SH-SY5Y (cell line): ENCODE measurements at regions not wholly inside any gene's neighbourhood (a gene's known extent, or its start where the extent isn't known, plus 50 kb on each side); places are given as distances from the start of the nearest gene placed in this dataset.

ENCODE experiments used
- GATA2 ChIP-seq: IDR thresholded peaks from 2 replicates; pipeline ENCODE4 v1.6.1; 2011; ENCODE audit warnings: mild to moderate bottlenecking, low read depth, low read length
- GATA3 ChIP-seq: IDR thresholded peaks from 2 replicates; pipeline ENCODE4 v1.6.1; 2011; ENCODE audit warnings: low read depth, mild to moderate bottlenecking, low read length, moderate library complexity

DNA sequence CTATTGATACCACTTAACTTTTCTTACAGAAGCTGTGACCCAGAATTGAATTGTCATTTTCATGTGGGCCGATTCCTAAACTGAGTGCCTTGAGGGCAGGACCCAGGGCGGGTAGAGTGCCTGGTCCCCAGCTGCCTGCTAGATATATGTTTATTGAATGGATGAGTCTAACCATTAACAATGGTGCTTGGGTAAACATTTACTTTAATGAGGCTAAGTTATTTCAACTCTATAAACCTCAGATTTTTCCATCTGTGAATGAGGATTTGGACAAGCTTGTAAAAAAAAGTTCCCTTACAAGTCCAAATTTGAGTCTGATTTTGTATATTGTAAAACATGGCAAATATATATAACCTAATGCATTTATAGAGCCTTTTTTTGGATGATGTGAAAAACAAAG lies 181.8 kb upstream of the ELL2 start:
- no peak for TF ChIP-seq GATA3
- TF ChIP-seq GATA2: no peak
